GM13976 (cell line): ENCODE measurements at regions not wholly inside any gene's neighbourhood (a gene's known extent, or its start where the extent isn't known, plus 50 kb on each side); places are given as distances from the start of the nearest gene placed in this dataset.

ENCODE experiments used
- DNase-seq: peaks from one replicate; pipeline ENCODE4 v3.0.0; 2012; ENCODE audit warnings: low spot score
- in situ Hi-C: fragments of 300-500 bp; cut with MboI; formaldehyde crosslinking; loops from one replicate; pipeline ENCODE4 v1.12.0; 2022; ENCODE audit warnings: low sequenced_read_pairs, mixed read lengths, inconsistent platforms; ENCODE audit not compliant: unreplicated experiment
- TF ChIP-seq, protein P1 (sequence below): IDR thresholded peaks from 2 replicates; pipeline ENCODE4 v1.5.1; 2012; ENCODE audit warnings: borderline replicate concordance, mild to moderate bottlenecking; ENCODE audit not compliant: insufficient read depth; ENCODE audit errors: extremely low read depth, missing control alignments, control extremely low read depth

DNA sequence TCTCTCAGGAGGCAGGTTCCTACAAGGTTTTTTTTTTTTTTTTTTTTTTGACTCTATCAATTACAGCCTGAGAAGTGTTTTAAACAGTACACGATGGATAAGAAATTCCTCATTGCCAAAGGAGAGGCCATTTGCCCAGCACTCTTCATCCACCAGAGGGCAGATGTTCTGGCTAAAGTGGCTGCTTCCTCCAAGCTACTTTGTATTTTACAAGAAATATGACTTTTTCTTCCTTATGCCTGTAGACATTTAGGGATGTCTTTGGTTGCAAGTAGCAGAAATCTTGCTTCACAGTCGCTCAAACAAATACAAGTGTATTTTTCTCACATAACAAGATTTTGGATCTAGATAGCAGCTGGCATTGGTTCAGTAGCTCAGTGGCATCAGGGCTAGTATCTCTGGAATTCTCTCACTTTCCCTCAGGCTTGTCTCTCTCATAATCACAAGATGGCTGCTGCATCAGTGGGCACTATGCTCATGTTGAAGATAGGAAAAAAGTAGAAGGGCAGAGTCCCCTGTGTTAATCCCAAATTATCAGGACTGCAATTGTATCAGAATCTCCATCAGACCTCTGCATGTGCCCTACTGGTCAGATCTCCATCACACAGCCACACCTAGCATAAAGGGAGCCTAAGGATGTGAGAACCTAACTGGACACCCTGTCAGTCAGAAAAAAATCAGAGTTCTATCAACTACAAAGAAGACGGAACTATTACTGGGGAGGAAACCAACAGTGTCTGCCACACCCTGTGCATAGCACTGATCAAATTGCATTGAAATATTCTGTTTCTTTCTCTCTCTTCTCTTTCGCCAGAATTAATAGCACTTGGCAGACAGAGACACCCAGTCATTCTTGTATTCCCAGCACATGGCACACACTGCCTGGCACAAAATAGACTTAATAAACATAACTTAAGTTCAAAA is 138.9 kb upstream of the COL8A1 start:
- peak; percentile 28 for DNase-seq
- in situ Hi-C loops = loop anchor here (10.0 kb wide), 1 partner anchor 85 kb away; no protein-coding TSS in a partner anchor
- TF ChIP-seq, protein P1, sequence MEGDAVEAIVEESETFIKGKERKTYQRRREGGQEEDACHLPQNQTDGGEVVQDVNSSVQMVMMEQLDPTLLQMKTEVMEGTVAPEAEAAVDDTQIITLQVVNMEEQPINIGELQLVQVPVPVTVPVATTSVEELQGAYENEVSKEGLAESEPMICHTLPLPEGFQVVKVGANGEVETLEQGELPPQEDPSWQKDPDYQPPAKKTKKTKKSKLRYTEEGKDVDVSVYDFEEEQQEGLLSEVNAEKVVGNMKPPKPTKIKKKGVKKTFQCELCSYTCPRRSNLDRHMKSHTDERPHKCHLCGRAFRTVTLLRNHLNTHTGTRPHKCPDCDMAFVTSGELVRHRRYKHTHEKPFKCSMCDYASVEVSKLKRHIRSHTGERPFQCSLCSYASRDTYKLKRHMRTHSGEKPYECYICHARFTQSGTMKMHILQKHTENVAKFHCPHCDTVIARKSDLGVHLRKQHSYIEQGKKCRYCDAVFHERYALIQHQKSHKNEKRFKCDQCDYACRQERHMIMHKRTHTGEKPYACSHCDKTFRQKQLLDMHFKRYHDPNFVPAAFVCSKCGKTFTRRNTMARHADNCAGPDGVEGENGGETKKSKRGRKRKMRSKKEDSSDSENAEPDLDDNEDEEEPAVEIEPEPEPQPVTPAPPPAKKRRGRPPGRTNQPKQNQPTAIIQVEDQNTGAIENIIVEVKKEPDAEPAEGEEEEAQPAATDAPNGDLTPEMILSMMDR = peak; percentile 67

DNA sequence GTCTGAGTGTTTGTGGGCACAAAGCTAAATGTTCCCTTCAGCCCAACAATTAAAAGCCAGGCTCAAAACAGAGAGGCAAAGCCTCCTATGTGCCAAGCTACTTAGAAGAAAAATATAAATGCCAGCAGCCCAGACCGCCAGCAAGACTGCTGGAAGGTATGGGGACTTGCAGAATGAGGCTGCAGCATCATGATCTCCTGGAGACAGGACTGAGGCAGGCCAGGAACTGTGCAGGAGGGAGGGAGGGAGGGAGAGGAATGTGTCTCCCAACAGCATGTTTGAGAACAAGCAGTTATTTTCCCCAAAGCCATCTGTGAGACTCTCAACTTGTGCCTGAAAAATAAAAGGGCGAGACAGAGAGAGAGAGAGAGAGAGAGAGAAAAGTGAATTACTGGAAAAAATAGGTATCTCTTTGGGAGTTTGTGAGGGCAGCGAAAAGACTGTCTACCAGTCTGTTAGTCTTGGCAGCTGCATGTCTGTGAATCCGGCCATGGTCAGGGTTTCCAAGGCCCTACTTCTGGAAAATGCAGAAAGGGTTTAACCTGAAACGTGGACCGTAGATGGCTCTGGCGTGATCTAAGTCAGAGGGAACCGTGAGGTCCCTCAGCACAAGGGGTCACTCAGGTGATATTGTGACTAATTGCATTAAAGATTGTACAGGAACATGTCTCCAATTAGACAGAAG is 139.7 kb upstream of the COL8A1 start:
- in situ Hi-C loops = no loop called here
- TF ChIP-seq, protein P1 = no peak
- no peak for DNase-seq

DNA sequence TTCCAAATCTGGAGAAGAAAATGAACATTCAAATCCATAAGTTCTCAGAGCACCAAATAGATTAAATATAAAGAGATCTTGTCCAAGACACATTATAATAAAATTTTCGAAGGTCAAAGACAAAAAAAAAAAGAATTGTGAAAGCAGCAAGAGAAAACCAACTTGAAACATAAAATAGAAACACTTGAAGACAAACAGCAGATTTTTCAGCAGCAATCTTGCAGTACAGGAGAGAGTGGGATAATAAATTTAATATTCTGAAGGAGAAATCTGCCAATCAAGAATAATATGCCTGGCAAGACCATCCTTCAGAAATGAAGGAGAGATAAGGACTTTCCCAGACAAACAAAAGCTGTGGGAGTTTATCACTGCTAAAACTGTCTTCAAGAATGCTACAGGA is 150.5 kb upstream of the COL8A1 start:
- DNase-seq = no peak
- in situ Hi-C loops = no loop called here
- TF ChIP-seq, protein P1 = no peak

DNA sequence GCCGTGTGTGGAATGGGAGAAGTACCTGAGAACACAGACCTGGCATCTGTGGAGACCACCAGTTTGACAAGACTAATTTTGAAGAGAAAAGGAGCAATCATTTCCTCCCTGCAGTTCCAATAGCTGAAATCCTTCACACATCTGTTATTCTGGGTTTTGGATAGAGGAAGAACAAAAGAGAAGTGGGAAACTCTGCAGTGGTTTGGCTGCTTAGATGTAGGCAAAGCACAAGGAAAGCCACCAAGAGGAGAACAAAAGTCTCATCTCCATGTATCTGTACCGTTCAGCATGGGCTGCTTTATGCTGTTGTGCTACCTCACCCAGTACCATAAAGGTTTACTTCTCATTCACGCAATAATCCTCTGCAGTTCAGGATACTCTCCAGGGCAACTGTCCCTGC is 153.1 kb upstream of the COL8A1 start:
- TF ChIP-seq, protein P1 = no peak
- in situ Hi-C loops = no loop called here
- DNase-seq = no peak

DNA sequence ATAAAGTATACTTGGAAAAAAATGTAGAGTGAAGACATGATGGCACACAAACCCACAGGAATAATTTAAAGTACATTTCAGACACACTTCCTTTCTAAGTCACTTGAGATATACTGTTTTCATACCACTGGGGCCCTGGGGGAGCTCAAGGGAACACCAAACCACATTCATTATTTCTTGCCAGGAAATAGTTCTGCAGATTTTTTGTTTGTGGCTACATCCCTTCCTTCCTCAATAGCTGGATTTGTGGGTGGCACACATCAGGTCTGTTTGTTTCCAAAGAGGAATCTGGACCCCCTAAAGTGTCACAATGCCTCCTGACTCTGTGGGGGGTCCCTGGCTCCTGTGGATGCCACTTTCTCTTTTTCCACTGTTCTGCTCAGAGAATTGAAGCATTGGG is 153.5 kb upstream of the COL8A1 start:
- TF ChIP-seq, protein P1 = no peak
- DNase-seq = no peak
- in situ Hi-C loops = no loop called here

DNA sequence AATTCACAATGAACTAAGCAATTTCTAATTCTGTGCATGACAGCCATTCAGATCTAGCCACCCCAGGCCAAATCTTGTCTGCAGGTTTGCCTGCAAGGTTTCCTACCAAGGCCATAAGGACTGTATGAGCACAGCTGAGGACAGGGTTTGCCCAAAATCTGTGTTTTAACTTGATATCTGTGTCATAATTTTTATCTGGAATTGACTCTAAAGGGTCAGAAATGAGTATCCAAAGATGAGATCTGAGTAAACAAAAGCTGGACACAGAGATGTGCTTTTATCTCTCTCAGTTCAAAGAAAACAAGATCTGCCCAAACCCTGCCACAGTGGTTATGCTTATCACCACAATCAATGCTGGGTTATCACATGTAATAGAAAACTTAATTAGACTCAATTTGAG is 154.6 kb upstream of the COL8A1 start:
- TF ChIP-seq, protein P1 = no peak
- in situ Hi-C loops = no loop called here
- DNase-seq = no peak
